ENCODE measurements at regions not wholly inside any gene's neighbourhood (a gene's known extent, or its start where the extent isn't known, plus 50 kb on each side); places are given as distances from the start of the nearest gene placed in this dataset.

DNA sequence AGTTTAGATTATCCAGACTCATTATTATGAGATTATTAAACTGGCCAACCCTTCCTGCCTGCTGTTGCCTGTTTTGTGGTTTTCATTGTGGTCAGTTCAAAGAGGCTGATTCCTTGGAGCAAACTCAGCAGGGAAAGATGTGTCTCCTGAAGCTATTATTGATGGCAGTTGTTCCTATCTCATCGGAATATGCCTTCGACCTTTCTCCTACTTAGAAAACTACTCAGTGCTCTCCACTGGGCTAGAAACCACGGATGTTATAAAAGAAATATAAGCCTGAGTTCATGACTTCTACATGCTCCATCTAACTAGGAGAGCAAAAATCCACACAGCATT, 80.2 kb upstream of the NAV2 start:
- CTCF ChIA-PET = no interaction called here
- intact Hi-C loops (cut with micrococcal nuclease; ENCODE audit: unreplicated experiment) = no loop called here
- H3K9me3 ChIP-seq (ENCODE audit: control insufficient read depth, insufficient read depth, low read depth, low read length) = no peaks in the 10 kb centered on the region
- no peaks in the 10 kb centered on the region for H3K36me3 ChIP-seq (ENCODE audit: control insufficient read depth, insufficient read depth, low read length)
- DNase-seq (ENCODE audit: low read depth, low spot score) = no peak
- TF ChIP-seq, protein P1, sequence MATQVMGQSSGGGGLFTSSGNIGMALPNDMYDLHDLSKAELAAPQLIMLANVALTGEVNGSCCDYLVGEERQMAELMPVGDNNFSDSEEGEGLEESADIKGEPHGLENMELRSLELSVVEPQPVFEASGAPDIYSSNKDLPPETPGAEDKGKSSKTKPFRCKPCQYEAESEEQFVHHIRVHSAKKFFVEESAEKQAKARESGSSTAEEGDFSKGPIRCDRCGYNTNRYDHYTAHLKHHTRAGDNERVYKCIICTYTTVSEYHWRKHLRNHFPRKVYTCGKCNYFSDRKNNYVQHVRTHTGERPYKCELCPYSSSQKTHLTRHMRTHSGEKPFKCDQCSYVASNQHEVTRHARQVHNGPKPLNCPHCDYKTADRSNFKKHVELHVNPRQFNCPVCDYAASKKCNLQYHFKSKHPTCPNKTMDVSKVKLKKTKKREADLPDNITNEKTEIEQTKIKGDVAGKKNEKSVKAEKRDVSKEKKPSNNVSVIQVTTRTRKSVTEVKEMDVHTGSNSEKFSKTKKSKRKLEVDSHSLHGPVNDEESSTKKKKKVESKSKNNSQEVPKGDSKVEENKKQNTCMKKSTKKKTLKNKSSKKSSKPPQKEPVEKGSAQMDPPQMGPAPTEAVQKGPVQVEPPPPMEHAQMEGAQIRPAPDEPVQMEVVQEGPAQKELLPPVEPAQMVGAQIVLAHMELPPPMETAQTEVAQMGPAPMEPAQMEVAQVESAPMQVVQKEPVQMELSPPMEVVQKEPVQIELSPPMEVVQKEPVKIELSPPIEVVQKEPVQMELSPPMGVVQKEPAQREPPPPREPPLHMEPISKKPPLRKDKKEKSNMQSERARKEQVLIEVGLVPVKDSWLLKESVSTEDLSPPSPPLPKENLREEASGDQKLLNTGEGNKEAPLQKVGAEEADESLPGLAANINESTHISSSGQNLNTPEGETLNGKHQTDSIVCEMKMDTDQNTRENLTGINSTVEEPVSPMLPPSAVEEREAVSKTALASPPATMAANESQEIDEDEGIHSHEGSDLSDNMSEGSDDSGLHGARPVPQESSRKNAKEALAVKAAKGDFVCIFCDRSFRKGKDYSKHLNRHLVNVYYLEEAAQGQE (IDR thresholded peaks at IDR 0.05; ENCODE audit: insufficient read depth in 1 of 2, low read depth in 2 of 2, low read length in 1 of 2) = no peak
- TF ChIP-seq TCF7L2 (IDR thresholded peaks at IDR 0.05; ENCODE audit: low read depth, low read length) (no peak), SIN3A (IDR thresholded peaks at IDR 0.05; ENCODE audit: borderline replicate concordance, insufficient read depth, low read depth, low read length) (no peak), POLR2AphosphoS5 (IDR thresholded peaks at IDR 0.05; ENCODE audit: low read depth, low read length) (no peak)
- TF ChIP-seq, protein P2, sequence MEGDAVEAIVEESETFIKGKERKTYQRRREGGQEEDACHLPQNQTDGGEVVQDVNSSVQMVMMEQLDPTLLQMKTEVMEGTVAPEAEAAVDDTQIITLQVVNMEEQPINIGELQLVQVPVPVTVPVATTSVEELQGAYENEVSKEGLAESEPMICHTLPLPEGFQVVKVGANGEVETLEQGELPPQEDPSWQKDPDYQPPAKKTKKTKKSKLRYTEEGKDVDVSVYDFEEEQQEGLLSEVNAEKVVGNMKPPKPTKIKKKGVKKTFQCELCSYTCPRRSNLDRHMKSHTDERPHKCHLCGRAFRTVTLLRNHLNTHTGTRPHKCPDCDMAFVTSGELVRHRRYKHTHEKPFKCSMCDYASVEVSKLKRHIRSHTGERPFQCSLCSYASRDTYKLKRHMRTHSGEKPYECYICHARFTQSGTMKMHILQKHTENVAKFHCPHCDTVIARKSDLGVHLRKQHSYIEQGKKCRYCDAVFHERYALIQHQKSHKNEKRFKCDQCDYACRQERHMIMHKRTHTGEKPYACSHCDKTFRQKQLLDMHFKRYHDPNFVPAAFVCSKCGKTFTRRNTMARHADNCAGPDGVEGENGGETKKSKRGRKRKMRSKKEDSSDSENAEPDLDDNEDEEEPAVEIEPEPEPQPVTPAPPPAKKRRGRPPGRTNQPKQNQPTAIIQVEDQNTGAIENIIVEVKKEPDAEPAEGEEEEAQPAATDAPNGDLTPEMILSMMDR (IDR thresholded peaks at IDR 0.05) = no peak
- no peaks in the 10 kb centered on the region for H3K27me3 ChIP-seq (ENCODE audit: control insufficient read depth, insufficient read depth, low read length)
- no peak overlapping the region for H3K4me3 ChIP-seq (ENCODE audit: low read depth in 2 of 2, low read length in 2 of 2)
- no peaks in the 10 kb centered on the region for H3K4me1 ChIP-seq (ENCODE audit: control insufficient read depth, insufficient read depth, low read length)
- in situ Hi-C loops (cut with HindIII; ENCODE audit: low pct_unique_long_range_greater_than_20kb, low sequenced_read_pairs) = no loop called here
- BruUV-seq (replicated peaks) = no TSS peak
- POLR2A ChIA-PET = no interaction called here
- ATAC-seq = no peak
- H3K27ac ChIP-seq (ENCODE audit: low read length) = no peak overlapping the region

DNA sequence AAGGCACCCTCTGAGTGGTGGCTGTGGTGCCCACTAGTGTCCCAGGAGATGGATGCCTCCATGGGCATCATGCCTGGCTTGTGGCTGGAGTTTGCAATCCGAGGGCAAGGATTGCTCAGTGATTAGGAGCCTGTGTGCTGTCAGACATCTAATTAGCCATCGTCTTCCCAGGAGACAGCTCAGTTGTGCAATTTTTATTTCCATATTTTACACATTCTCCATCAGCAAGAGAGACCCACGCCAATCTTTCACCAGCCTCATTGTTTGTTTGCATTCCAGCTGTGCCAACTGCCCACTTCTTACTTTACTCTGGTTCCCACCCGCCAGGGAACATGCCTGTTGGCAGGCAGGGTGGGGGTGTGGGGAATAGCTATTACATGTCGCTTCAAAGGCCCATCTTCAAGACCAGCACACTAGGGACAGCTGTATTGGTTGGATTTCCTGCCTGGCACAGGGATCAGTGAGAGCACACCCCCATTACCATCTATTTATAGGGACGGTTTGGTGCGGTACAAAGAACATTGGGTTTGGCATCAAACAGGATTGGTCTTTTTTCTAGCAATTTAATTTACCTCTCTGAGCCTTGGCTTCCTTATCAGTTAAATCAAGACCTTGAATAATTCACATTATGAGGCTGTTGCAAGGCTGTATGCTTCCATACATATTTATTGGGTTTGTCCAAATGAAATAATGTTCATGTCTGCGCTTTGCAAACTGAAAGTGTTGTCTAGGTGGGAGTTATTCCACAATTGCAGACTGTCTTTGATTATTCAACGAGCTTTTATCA, 80.7 kb upstream of the NAV2 start:
- ChIA-PET CTCF (no interaction called here), POLR2A (no interaction called here)
- ATAC-seq (no peak), DNase-seq (ENCODE audit: low read depth, low spot score) (no peak)
- BruUV-seq (replicated peaks) = no TSS peak
- in situ Hi-C loops (cut with HindIII; ENCODE audit: low pct_unique_long_range_greater_than_20kb, low sequenced_read_pairs) (no loop called here), intact Hi-C loops (cut with micrococcal nuclease; ENCODE audit: unreplicated experiment) (no loop called here)
- Histone ChIP-seq H3K27me3 (ENCODE audit: control insufficient read depth, insufficient read depth, low read length) (no peaks in the 10 kb centered on the region), H3K36me3 (ENCODE audit: control insufficient read depth, insufficient read depth, low read length) (no peaks in the 10 kb centered on the region), H3K27ac (ENCODE audit: low read length) (no peak overlapping the region), H3K4me3 (ENCODE audit: low read depth in 2 of 2, low read length in 2 of 2) (no peak overlapping the region), H3K4me1 (ENCODE audit: control insufficient read depth, insufficient read depth, low read length) (no peaks in the 10 kb centered on the region), H3K9me3 (ENCODE audit: control insufficient read depth, insufficient read depth, low read depth, low read length) (no peaks in the 10 kb centered on the region)
- TF ChIP-seq, protein P2 (IDR thresholded peaks at IDR 0.05) = no peak
- TF ChIP-seq, protein P1 (IDR thresholded peaks at IDR 0.05; ENCODE audit: insufficient read depth in 1 of 2, low read depth in 2 of 2, low read length in 1 of 2) = no peak
- TF ChIP-seq SIN3A (IDR thresholded peaks at IDR 0.05; ENCODE audit: borderline replicate concordance, insufficient read depth, low read depth, low read length) = no peak
- no peak for TF ChIP-seq TCF7L2 (IDR thresholded peaks at IDR 0.05; ENCODE audit: low read depth, low read length)
- no peak for TF ChIP-seq POLR2AphosphoS5 (IDR thresholded peaks at IDR 0.05; ENCODE audit: low read depth, low read length)
